AG09309 (cell line): ENCODE measurements at regions not wholly inside any gene's neighbourhood (a gene's known extent, or its start where the extent isn't known, plus 50 kb on each side); places are given as distances from the start of the nearest gene placed in this dataset.
"Not testable (repeated sequence)": the region's sequence is repeated elsewhere in the genome, so short reads cannot be mapped to it uniquely, and the experiment has no call there.

Source experiments
- DNase-seq: peaks from one replicate; pipeline ENCODE4 v3.0.0-alpha.2; 2010; ENCODE audit warnings: low read depth
- H3K4me3 ChIP-seq: 2 replicates; pipeline ENCODE4 v1.5.1; 2011; ENCODE audit warnings: mild to moderate bottlenecking, low read depth, low read length, moderate library complexity; ENCODE audit not compliant: control insufficient read depth
- TF ChIP-seq, protein P1 (sequence below): IDR thresholded peaks from 2 replicates; pipeline ENCODE4 v1.5.1; 2011; ENCODE audit warnings: mild to moderate bottlenecking, low read depth, low read length, inconsistent platforms; ENCODE audit not compliant: insufficient read depth, control insufficient read depth; ENCODE audit errors: missing control alignments

DNA sequence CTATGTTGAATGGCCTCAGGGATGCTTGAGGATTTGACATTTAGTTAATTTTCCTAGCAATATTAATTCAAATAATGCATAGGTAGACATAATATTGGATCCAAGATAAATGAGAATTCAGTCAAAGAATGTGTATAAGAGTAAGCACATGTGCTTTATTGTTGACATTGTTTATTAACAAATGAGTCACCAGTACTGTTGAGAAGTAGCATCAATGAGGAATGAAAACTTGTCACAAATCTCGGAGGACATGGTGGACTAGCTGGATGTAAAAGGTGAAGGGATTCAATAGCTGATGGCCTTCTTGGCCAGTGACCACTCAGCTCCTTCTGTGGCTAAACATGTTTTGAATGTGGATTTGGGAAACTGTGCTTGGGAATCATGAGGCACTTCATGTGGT lies 1137.0 kb downstream of the HACE1 start:
- TF ChIP-seq, protein P1, sequence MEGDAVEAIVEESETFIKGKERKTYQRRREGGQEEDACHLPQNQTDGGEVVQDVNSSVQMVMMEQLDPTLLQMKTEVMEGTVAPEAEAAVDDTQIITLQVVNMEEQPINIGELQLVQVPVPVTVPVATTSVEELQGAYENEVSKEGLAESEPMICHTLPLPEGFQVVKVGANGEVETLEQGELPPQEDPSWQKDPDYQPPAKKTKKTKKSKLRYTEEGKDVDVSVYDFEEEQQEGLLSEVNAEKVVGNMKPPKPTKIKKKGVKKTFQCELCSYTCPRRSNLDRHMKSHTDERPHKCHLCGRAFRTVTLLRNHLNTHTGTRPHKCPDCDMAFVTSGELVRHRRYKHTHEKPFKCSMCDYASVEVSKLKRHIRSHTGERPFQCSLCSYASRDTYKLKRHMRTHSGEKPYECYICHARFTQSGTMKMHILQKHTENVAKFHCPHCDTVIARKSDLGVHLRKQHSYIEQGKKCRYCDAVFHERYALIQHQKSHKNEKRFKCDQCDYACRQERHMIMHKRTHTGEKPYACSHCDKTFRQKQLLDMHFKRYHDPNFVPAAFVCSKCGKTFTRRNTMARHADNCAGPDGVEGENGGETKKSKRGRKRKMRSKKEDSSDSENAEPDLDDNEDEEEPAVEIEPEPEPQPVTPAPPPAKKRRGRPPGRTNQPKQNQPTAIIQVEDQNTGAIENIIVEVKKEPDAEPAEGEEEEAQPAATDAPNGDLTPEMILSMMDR = no peak
- DNase-seq = no peak
- H3K4me3 ChIP-seq = no peak overlapping the region

DNA sequence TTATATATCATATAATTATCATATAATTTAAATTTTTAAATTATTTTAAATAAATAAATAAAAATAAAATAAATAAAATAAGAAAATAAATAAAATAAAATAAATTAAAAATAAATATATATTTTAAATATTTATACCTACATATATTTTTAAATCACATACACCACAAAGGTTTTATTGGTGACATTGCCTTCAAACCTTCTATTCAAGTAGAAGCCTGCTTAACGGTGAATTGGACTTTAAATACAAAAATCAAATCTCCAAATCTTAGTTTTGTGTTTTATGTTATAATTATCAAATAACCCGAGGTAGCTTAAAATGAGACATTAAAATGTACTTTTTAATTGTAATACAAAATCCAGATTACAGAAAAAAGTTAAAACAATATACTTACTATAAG lies 1137.8 kb downstream of the HACE1 start:
- no peak overlapping the region for H3K4me3 ChIP-seq
- DNase-seq = no peak
- TF ChIP-seq, protein P1 = no peak

DNA sequence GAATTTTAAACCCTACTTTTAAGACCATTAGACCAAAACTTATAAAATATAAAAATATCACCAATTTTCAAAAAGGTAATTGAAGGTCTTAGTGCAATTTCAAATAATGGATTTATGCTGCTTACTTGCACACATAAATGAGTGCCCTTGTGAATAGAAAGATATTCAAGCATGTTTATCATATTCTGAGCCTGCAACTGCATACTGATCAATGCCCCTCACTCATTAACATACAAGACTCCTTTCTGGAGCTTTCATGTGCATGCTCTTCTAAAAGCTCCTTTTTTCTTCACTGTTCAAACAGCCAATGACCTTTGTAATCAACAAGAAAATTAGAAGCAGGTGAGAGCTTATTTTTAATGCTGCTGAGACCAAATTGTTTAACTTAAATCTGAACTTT lies 1139.3 kb downstream of the HACE1 start:
- TF ChIP-seq, protein P1 = no peak
- no peak for DNase-seq
- H3K4me3 ChIP-seq = no peak overlapping the region

DNA sequence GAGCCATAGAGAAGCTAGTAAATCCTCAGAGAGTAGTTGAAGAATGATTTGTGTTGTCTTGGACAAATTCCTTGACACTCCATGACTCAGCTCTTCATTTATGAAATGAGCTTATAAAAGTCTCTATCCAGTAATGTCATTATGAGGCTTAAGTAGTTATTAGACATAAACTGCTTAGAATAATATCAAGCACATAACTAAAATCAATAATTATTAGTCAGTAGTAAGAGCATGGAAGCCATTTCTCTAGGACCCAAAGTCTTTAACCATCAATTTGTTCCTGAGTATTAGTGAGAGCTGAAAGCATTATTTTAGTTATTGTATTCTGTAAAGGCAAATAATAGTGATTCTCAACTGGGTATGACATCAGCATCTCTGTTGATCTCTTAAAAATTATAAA lies 1140.2 kb downstream of the HACE1 start:
- DNase-seq = no peak
- no peak overlapping the region for H3K4me3 ChIP-seq
- TF ChIP-seq, protein P1 = no peak

DNA sequence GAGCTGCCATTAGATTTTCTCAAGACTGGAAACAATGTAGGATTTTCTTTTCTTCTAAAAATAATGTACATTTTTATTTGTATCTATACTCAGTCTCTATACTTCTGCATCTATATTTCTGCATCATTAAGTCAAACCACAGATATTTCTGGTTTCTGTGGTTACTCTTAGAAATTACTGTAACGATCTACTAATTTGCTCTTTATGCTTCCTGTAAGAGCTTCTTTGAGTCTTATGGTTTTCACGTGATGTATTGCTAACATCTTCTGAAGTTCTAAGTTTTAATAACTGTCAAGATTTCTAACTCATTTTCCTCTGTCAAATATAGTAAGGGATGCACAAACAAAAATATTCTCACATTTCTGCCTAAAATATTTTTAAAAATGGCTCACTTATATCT lies 1144.5 kb downstream of the HACE1 start:
- no peak overlapping the region for H3K4me3 ChIP-seq
- TF ChIP-seq, protein P1 = no peak
- no peak for DNase-seq

DNA sequence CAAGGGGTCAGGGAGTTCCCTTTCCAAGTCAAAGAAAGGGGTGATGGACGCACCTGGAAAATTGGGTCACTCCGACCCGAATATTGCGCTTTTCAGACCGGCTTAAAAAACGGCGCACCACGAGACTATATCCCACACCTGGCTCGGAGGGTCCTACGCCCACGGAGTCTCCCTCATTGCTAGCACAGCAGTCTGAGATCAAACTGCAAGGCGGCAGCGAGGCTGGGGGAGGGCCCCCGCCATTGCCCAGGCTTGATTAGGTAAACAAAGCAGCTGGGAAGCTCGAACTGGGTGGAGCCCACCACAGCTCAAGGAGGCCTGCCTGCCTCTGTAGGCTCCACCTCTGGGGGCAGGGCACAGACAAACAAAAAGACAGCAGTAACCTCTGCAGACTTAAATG lies 1150.5 kb downstream of the HACE1 start:
- H3K4me3 ChIP-seq, DNase-seq: not testable (repeated sequence)

DNA sequence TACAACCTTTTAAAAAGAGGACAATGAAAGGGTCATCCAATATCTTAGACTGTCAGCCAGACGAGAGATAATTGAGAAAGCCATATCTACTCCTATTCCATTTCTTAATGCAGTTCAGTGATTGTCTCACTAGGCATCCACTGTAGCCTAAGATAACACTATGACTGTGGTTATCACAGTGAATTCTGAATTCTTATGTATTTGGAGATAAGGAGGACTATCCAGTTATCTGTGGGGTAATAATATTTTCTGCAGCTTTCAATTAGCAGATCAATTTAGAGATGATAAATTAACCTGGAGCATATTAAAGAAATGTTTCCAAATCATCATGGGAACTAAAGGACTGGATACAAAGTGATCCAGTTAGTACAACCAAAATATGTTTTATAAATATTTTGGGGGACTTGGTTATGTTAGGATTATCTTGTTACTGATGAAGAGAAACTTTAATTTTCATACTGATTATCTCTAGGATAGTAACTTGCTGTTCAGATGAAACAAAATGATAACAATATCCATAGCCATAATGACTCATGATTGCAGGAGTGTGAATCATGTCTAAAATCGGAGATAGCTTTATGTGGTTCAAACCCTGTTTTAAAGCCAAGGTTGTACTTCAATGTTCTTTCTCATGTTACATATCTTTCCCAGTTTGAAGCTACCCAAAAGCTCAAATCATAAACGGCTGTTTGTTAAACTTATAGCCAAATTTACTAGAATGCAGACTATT lies 1152.0 kb downstream of the HACE1 start:
- DNase-seq = no peak
- TF ChIP-seq, protein P1 = no peak
- H3K4me3 ChIP-seq = no peak overlapping the region
